ENCODE measurements at regions not wholly inside any gene's neighbourhood (a gene's known extent, or its start where the extent isn't known, plus 50 kb on each side); places are given as distances from the start of the nearest gene placed in this dataset.

DNA sequence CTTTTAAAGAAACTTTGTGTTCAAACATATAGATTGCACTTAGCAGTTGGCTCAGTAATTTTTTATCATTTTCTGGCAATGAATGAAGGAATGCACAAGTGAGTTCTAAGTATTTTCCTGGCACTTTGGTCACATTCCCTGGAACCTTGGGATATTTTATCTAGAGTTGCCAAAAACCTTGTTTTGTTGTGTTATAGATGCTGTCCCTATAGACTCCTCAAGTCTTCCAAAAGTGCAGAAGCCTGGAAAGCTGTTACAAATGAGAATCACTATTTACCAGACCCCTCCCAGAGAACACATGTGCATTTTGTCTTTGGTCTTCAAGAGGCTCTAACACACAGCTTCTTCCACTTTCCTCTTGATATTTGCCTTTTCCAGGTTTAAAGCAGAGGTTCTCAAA, 108.3 kb downstream of the RND3 start:
- intact Hi-C loops (cut with micrococcal nuclease; ENCODE audit: unreplicated experiment), result no loop called here
- Mint-ChIP-seq H3K27ac (ENCODE audit: unreplicated experiment) (no peak overlapping the region), H3K36me3 (ENCODE audit: insufficient read depth, unreplicated experiment) (no peaks in the 10 kb centered on the region), H3K27me3 (ENCODE audit: unreplicated experiment) (no peaks in the 10 kb centered on the region), H3K4me1 (ENCODE audit: low read depth, unreplicated experiment) (no peaks in the 10 kb centered on the region), H3K9me3 (ENCODE audit: low read depth, unreplicated experiment) (no peaks in the 10 kb centered on the region), H3K4me3 (ENCODE audit: low read depth, unreplicated experiment) (no peak overlapping the region)
- DNase-seq, result no peak
- no TSS peak for BruUV-seq (replicated peaks)
- CTCF ChIA-PET, result no interaction called here
- TF ChIP-seq, protein P1, sequence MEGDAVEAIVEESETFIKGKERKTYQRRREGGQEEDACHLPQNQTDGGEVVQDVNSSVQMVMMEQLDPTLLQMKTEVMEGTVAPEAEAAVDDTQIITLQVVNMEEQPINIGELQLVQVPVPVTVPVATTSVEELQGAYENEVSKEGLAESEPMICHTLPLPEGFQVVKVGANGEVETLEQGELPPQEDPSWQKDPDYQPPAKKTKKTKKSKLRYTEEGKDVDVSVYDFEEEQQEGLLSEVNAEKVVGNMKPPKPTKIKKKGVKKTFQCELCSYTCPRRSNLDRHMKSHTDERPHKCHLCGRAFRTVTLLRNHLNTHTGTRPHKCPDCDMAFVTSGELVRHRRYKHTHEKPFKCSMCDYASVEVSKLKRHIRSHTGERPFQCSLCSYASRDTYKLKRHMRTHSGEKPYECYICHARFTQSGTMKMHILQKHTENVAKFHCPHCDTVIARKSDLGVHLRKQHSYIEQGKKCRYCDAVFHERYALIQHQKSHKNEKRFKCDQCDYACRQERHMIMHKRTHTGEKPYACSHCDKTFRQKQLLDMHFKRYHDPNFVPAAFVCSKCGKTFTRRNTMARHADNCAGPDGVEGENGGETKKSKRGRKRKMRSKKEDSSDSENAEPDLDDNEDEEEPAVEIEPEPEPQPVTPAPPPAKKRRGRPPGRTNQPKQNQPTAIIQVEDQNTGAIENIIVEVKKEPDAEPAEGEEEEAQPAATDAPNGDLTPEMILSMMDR (IDR thresholded peaks at IDR 0.05; ENCODE audit: unreplicated experiment), result no peak

DNA sequence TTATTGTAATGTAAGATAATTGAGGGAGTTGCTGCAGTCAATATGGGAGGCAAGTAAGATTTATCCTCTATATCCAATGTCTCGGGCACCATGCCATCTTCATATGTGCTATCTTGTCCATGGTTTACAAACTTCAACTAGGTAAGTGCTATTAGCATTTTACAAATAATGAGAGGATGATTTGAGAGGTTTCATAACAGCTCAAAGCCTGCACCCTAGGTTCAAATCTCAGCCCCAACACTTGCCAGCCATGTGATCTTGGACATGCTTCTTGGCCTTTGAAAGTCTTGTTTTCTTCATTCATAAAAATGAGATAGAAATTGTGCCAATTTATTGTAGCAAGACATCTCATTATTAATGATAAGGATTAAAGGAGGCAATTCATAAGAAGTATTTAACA, 108.8 kb downstream of the RND3 start:
- no peaks in the 10 kb centered on the region for H3K36me3 Mint-ChIP-seq (ENCODE audit: insufficient read depth, unreplicated experiment)
- BruUV-seq (replicated peaks), result no TSS peak
- DNase-seq, result no peak
- no peak overlapping the region for H3K4me3 Mint-ChIP-seq (ENCODE audit: low read depth, unreplicated experiment)
- CTCF ChIA-PET, result no interaction called here
- H3K27ac Mint-ChIP-seq (ENCODE audit: unreplicated experiment), result no peak overlapping the region
- TF ChIP-seq, protein P1 (IDR thresholded peaks at IDR 0.05; ENCODE audit: unreplicated experiment), result no peak
- no peaks in the 10 kb centered on the region for H3K27me3 Mint-ChIP-seq (ENCODE audit: unreplicated experiment)
- H3K9me3 Mint-ChIP-seq (ENCODE audit: low read depth, unreplicated experiment), result peaks cover 2% of the 10 kb centered on the region
- intact Hi-C loops (cut with micrococcal nuclease; ENCODE audit: unreplicated experiment), result no loop called here
- no peaks in the 10 kb centered on the region for H3K4me1 Mint-ChIP-seq (ENCODE audit: low read depth, unreplicated experiment)

DNA sequence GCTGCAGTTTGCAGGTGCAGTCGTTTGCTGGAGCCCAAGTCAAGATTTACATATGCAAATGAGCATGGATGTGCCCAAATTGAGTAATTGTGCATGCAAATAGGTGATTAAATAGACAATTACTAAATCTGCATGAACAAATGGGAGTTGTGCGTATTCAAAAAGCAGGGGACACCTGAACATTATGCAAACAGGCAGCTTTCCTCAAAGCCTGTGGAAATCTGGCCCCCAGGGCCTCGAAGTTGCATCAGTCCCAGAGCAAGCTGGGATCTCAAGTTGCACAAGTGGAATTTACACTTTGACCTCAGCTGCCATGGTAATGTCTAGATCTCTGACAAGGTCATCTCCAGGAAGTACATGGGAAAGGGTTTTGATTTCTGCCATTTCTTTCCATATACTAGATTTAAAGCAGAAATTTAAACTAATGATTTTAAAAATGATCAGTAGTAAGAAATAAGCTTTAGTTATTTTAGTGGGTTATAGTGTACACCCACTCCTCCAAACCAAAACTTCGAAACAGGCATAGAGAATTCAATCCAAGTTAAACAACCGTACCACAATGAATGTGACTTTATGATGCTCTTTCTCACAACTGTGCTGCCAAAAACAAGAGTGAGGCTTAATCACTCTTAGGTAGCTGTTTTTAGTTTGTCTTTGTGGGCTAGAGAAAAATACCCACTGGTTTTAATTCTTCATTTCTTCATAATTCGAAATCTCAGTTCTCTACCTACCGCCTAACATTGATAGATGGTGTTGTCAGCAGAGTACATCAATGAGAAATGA, 110.7 kb downstream of the RND3 start:
- TF ChIP-seq, protein P1 (IDR thresholded peaks at IDR 0.05; ENCODE audit: unreplicated experiment), result no peak
- H3K36me3 Mint-ChIP-seq (ENCODE audit: insufficient read depth, unreplicated experiment), result no peaks in the 10 kb centered on the region
- BruUV-seq (replicated peaks), result no TSS peak
- H3K4me1 Mint-ChIP-seq (ENCODE audit: low read depth, unreplicated experiment), result peaks cover 7% of the 10 kb centered on the region
- CTCF ChIA-PET, result no interaction called here
- DNase-seq, result no peak
- intact Hi-C loops (cut with micrococcal nuclease; ENCODE audit: unreplicated experiment), result no loop called here
- no peaks in the 10 kb centered on the region for H3K27me3 Mint-ChIP-seq (ENCODE audit: unreplicated experiment)
- H3K4me3 Mint-ChIP-seq (ENCODE audit: low read depth, unreplicated experiment), result no peak overlapping the region
- no peak overlapping the region for H3K27ac Mint-ChIP-seq (ENCODE audit: unreplicated experiment)
- peaks cover 3% of the 10 kb centered on the region for H3K9me3 Mint-ChIP-seq (ENCODE audit: low read depth, unreplicated experiment)

DNA sequence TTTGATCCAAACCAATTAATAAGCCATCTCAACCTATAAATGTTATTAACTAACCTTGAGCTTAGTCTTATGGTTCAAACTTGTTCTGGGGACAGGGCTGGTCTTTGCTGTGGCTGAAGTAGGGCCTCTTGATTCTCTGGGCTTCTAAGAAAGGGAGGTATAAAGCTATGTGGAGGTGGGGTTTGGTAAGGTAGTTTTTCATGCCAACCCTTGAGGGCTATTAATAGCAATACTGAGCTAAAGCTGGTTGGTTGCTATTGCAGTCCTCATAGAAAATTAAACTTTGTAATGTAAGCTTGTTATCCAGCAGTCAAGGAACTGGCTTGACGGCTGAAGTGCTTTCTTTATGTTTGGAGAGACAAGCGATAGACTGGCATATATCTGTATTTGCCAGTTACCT, 112.1 kb downstream of the RND3 start:
- DNase-seq, result no peak
- Mint-ChIP-seq H3K27me3 (ENCODE audit: unreplicated experiment) (no peaks in the 10 kb centered on the region), H3K36me3 (ENCODE audit: insufficient read depth, unreplicated experiment) (peaks cover under 1% of the 10 kb centered on the region), H3K27ac (ENCODE audit: unreplicated experiment) (no peak overlapping the region), H3K4me3 (ENCODE audit: low read depth, unreplicated experiment) (no peak overlapping the region), H3K4me1 (ENCODE audit: low read depth, unreplicated experiment) (peaks cover 17% of the 10 kb centered on the region), H3K9me3 (ENCODE audit: low read depth, unreplicated experiment) (peaks cover 3% of the 10 kb centered on the region)
- CTCF ChIA-PET, result no interaction called here
- TF ChIP-seq, protein P1 (IDR thresholded peaks at IDR 0.05; ENCODE audit: unreplicated experiment), result no peak
- no TSS peak for BruUV-seq (replicated peaks)
- intact Hi-C loops (cut with micrococcal nuclease; ENCODE audit: unreplicated experiment), result no loop called here

Data from Calu3 (cell line).